ENCODE measurements at regions not wholly inside any gene's neighbourhood (a gene's known extent, or its start where the extent isn't known, plus 50 kb on each side); places are given as distances from the start of the nearest gene placed in this dataset.

DNA sequence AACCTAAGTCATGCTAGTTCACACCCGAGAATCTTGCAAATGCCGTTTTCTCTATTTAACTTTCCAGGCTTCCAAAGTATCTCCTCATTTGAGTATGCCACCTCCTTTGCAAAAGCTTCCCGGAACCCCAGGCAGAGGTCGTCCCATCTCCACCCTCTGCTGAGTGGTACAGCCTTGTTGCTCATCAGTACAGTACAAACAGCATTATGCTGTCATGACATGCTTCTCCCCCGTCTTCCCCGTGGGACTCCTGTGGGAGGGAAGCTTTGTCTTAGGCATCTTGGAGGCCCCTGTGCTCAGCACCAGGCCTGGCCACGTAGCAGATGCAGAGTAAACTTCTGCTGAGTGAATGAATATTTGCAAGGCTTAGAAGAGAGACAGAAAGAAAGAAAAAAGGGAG lies 102.7 kb downstream of the CDCA7 start:
- TF ChIP-seq, protein P1, sequence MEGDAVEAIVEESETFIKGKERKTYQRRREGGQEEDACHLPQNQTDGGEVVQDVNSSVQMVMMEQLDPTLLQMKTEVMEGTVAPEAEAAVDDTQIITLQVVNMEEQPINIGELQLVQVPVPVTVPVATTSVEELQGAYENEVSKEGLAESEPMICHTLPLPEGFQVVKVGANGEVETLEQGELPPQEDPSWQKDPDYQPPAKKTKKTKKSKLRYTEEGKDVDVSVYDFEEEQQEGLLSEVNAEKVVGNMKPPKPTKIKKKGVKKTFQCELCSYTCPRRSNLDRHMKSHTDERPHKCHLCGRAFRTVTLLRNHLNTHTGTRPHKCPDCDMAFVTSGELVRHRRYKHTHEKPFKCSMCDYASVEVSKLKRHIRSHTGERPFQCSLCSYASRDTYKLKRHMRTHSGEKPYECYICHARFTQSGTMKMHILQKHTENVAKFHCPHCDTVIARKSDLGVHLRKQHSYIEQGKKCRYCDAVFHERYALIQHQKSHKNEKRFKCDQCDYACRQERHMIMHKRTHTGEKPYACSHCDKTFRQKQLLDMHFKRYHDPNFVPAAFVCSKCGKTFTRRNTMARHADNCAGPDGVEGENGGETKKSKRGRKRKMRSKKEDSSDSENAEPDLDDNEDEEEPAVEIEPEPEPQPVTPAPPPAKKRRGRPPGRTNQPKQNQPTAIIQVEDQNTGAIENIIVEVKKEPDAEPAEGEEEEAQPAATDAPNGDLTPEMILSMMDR (IDR thresholded peaks at IDR 0.05) = no peak
- no peak for TF ChIP-seq ZFX (IDR thresholded peaks at IDR 0.05; ENCODE audit: borderline replicate concordance)
